HG03064 (cell line): ENCODE measurements at regions not wholly inside any gene's neighbourhood (a gene's known extent, or its start where the extent isn't known, plus 50 kb on each side); places are given as distances from the start of the nearest gene placed in this dataset.
"Not testable (repeated sequence)": the region's sequence is repeated elsewhere in the genome, so short reads cannot be mapped to it uniquely, and the experiment has no call there.

Experiments
- ATAC-seq: cut with Tn5 transposase; IDR thresholded peaks from one replicate; pipeline ENCODE4 v1.9.1; 2021; ENCODE audit warnings: low read depth; ENCODE audit not compliant: unreplicated experiment

DNA sequence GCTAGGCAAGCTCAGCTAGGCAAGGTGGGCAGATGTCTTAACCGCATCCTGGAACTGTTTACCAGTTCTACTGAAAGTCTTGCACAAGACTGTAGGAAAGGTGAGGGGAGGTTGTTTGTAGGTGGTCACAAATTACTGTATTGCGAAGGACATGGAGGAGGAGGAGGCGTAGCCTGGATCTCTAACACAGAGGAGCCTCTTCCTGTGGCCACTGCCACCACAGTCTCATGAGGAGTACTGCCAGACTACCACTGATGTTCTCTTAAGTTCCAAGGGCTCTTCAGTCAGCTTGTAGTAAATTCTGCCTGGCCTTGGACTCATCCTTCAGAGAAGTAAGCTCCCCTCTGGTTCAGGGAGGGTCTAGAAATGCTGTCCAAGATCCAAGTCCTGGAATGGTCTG, 258.6 kb downstream of the FAT4 start:
- no peak for ATAC-seq

DNA sequence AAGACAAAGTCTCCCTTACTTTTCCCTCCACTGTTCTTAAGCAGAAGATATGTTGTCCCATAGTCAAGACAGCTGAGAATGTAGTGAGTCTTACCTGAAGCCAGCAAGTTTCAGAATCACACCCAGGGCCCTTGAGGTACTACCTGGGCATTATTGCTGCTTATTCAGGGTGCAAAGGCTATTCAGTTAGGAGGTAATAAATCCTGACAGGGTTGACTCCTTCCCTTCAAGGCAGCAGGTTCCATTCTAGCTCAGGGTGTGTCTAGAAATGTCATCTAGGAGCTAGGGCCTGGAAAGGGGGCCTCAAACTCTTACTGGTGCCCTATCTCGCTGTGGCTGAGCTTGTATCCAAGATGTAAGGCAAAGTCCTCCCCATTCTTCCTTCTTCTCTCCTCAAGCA, 259.0 kb downstream of the FAT4 start:
- ATAC-seq = no peak

DNA sequence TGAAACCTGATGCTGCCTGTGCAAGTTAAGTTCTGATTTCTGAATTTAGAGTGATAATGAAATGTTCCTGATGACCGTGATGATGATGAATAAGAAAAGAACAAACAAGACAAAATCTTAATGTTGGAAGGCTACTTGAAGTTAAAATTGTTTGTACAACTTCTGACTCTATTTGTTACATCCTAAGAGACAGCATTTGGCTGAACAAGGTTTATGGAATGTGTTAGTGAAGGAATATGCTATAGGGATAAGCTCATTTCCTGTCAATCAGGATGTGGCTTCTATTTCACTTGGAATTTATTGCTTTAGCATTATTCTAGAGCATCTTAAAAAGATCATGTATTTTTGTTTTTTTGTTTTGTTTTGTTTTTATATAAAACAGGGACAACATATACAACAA, 267.5 kb downstream of the FAT4 start:
- no peak for ATAC-seq

DNA sequence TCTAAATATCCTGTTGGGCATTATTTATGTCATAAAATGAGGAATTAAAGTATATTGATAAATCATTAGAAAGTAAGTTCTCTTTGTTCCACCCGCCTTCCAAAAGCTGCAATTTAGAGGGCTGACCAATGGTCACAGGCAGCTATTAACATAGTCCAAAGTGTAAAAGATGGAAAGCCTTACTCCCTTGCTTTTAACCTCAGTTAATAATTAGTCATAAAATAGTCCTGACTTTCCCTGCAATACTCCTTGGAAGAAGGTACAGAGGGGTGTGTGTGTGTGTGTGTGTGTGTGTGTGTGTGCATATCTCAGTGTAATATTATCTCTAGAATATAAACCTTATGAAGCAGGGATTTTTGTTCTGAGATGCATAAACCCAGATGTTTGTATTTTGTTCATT, 275.4 kb downstream of the FAT4 start:
- ATAC-seq = no peak

DNA sequence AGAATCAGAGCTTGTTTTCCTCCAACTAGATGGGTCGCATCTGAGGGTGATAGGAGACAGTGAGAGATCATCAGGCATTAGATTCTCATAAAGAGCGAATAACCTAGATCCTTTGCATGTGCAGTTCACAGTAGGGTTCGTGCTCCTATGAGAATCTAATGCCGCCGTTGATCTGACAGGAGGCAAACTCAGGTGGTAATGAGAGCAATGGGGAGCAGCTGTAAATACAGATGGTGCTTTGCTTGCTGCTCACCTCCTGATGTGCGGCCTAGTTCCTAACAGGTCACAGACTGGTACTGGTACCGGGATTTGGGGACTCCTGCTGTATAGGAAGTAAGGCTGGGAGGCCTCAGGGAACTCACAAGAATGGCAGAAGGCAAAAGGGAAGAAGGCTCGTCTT, 276.5 kb downstream of the FAT4 start:
- ATAC-seq = no peak

DNA sequence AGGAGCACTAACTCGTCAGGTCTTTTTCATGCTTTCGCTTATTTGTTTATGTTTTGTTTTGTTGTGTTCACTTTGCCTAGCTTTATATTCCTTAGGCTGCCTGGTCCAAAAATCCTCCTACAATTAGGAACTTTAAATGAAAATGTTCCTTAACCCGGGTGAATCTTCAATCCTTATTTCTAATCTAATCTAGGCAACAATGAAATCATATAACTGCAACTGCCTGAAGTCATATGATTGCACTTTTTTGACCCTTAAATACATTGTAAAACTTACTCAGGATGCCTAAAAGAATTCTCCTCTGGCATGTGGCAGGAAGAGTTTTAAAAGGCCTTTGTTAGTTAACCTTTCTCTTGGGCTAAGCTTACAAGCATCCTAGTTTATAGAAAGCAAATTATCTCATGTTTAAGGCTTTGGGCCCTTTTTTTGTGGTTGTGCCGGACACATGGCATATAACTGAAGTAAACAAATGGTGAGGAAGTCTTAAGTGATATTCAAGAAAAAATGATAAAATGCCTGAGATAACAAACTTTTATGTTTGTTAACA, 279.4 kb downstream of the FAT4 start:
- ATAC-seq = no peak

DNA sequence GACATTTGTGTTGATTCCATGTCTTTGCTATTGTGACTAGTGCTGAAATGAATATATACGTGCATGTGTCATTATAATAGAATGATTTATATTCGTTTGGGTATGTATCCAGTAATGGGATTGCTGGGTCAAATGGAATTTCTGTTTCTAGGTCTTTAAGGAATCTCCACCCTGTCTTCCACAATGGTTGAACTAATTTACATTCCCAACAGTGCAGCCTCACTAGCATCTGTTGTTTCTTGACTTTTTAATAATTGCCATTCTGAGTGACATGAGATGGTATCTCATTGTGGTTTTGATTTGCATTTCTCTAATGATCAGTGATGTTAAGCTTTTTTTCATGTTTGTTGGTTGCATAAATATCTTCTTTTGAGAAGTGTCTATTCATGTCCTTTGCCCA, 291.2 kb downstream of the FAT4 start:
- ATAC-seq = not testable (repeated sequence)

DNA sequence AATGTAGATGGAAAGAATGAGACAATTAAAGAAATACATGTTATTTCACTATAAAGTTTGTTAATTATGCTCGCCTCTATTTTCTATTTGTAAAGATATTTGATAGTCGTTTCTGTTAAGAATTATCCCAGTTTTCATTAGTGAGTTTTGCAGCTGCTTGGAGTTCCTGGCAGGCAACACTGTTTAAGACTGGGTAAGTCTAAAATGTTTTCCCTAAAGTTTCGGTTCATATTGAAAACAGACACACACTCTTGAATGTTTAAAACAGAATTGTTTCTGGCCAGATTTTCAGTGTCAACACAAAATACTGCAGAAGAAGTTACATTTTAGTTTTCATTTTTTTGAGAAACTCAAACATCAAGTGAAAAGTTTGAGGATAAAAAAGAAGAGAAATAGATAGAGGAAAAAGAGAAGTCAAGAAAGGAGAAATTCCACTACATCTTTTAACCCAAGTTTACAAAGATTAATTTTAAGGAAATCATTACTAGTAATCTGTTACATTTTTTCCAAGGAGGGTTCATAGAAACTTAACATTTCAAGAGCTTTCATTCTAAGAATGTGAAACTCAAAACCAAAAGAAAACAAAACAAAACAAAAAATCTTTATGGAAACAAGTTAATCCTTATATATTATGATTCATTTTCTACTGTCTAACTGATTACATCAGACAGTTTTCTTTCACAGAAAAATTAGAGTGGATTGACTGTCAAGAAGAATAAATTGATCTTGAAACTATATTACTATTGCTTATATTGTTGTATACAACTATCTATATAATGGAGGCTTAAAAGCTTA, 305.5 kb downstream of the FAT4 start:
- ATAC-seq = no peak

DNA sequence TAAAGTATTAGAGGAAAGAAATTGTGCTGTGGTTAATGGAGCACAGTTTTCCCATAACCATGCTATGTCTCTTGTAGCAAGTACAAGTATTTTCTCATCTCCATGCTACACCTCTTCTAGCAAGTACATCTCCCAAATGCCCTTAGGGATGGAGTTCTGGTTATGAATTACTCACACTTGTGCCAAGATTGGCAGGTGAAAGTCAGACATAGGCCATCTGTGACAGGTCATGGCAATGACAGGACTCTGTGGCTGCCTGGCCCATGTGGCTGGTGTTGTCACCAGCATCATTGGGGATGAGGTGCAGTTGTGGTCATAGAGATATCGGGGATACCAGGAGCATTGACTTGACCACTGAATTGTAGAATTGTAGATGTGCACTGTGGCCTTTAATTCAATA, 310.2 kb downstream of the FAT4 start:
- ATAC-seq = no peak

DNA sequence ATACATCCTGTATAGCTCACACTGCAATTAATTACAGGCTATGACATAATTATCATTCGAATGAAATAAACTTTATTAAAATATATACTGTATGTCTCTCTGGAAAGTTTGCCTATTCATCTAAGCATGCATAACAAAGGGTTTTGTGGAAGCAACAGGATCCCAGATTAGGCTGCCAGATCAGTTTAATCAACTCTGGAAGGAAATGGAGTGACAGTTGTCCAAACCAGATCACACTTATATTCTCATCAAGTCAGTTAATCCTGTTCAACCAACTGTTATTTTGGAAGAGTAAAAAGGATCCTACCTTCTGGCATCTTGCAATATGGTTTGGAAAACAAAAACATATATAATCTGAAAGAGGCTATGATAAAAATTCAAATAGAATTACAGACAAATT, 312.2 kb downstream of the FAT4 start:
- ATAC-seq = no peak

DNA sequence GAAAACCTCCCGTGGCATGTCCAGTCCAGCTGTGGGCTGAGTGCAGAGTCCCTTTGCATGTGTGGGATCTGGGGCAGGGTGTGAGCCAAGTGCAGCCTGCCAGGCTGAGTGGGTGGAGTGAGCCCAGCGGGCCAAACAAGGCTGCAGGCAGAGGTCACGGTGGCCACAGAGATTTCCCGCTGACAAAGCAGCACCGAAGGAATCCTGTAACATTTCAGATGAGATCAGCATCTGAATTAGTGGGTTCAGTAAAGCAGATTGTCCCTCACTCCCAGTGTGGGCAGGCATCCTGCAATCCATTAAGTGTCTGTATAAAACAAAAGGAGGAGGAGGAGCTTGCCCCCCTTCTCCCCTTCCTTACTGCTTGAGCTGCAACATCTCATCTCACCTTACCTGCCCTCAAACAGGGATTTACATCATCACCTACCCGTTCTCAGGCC, 324.4 kb downstream of the FAT4 start:
- no peak for ATAC-seq

DNA sequence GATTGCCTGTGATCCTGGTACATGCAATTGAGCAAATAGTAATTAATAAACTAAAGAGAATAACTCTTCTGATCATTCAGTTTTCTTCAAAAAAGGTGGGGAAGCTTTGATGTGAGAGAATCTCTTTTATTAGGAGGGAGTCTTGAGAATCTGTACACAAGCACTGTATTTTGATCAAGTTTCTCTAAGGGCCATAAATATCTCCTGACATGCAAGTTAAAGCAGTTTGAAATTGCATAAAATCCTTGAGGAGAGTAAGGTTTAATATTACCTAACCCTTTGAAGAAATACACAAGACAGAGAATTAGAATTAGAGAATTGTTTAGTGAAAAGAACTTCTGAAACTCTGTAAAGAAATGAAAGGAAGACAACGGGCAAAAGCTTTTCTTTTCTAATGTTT, 326.9 kb downstream of the FAT4 start:
- no peak for ATAC-seq

DNA sequence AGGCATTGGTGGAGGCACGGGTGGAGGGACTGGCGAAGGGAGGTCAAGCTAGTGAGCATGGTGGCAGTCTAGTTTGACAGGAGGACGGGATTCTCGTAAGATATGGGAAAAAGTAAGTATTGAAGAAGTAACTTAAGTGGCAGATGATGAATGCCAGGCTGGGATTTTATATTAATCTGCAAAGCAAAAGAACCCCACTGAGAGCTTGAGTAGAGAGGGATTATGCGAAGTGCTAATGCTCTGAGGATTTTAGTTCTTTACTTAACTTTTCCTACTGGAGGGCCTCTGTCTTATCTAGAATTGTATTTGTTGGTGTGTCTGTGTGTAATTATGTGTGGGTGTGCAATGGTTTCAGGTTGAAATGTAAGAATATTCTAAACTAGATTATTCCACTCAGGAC, 327.9 kb downstream of the FAT4 start:
- ATAC-seq = no peak

DNA sequence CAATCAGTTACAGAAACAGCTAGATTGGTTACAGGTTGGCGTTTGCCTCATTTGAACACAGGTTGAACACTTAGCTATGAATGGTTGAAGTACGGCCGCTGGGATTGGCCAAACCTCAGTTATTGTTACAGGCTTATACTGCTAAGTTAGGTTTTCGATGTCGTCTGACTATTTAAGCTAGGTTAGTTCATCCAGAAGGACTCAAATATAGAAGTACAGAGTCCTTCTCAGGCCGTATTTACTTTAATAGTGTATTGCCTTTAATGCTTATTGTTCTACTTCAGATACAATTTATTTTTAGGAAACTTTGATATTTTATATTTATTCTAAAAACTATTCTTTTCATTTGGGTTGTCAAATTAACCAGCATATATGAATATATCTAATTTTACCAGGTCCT, 334.7 kb downstream of the FAT4 start:
- no peak for ATAC-seq

DNA sequence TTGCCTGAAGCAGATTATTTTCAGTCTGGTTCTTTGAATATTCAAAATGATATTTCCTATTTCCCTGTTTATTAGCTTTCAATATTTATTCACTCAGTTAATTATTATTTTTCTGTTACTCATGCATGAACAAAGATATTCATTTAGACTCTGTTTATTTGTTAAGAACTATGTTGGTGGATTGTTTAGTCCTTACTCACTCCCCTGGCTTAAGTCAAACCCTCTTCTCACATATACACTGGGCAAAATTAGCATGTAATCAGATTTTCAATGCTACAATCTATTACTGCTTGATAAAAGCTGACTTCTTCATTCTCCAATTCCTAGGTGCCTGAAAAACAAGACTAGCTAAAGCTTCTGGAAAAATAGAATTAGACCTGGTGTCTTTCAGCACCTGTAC, 335.8 kb downstream of the FAT4 start:
- no peak for ATAC-seq

DNA sequence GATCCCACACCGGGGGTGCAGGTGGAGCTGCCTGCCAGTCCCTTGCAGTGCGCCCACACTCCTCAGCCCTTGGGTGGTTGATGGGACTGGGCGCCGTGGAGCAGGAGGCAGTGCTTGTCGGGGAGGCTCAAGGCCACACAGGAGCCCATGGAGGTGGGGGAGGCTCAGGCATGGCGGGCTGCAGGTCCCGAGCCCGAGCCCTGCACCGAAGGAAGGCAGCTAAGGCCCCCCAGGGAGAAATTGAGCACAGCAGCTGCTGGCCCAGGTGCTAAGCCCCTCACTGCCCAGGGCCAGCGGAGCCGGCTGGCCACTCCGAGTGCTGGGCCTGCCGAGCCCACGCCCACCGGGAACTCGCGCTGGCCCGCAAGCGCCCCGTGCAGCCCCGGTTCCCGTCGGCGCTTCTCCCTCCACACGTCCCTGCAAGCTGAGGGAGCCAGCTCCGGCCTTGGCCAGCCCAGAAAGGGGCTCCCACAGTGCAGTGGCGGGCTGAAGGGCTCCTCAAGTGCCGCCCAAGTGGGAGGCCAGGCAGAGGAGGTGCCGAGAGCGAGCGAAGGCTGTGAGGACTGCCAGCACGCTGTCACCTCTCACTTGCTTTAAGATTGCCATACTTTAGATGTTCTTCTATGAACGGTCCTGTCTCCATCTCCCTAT, 337.1 kb downstream of the FAT4 start:
- ATAC-seq = not testable (repeated sequence)

DNA sequence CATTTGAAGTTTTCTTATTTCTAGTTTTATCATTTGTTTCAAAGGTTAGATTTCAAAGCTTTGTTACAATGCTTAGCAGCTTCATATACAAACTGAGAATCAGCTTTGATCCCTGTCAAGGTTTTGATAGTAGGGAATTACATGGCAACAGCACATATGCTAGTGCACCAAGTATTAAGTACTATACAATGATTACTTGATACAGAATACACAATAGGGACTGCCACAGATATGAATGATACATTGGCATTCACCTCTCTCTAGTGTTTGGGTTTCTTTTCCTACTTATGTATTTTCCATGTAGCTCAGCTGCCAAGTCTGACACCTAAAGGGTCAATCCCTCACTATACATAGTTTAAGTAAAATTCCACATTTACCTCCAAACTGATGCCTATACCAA, 344.0 kb downstream of the FAT4 start:
- no peak for ATAC-seq

DNA sequence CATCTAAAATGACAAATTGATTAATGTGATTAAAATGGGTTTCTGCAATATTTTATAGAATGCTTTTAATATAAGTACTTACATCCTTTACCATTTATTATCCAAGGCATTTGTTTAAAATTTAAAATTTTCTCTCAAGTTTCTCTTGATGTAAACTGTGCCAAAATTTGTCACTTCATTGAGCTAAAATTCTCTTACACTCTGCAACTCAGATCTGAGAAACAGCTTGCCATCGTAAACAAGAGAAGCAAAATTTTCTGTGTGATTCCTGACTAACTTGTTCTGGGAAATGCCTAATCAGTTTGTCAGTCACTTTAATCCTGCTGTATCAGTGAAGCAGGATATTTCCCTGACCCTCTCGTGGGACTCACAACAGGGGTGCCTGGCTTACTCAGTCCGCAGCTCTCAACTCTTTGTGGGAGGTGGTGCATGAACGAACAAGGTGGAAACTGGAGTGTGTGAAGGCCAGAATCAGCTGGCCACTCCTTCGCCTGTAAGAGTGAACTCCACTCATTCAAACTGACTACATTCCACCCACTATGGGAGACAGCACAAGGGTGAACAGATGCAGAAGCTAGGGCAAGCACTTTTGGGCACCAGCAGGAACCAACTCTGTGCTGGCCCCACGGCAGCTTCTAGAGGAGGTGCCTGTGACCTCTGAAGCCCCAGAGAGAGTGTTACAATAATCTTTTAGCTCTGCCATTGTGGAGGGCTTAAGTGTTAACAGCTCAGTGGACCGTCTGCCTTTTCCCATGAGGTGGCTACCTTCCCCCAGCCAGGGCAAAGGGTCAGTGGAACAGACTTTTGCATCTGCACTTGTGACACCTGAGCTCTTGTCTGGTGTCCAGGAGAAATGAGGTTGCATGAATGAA, 349.4 kb downstream of the FAT4 start:
- no peak for ATAC-seq

DNA sequence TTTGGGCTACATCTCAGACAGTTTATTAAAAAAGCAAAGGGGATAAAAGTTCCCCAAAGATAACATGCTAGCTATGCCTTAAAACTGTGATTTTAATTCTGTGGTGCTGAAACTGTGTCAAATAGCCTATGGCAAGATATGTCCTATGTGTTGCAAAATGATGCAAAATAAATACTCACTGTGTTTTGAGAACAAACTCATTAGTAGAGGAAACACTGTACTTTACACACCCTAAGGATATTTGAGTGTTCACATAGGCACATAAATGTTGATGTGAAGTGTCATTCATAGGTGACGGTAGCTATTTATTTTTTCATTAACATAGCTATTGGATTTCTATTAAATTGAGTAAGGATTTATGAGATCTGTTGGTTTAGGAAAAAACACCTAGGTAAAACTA, 351.9 kb downstream of the FAT4 start:
- no peak for ATAC-seq

DNA sequence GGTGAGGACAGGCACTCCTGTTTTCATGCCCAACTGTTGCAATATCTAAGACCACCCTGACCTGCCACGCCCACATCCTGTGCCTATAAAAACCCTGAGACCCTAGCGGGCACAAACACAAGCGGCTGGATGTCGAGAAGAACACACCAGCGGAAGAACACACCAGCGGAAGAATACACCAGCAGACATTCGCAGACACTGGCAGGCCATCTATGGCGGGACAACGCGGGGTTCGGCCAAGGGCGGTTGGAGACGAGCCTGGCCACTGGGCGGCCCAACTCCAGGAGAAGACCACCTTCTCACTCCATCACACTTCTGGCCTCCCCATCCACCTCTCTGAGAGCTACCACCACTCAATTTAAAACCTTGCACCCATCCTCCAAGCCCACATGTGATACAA, 361.4 kb downstream of the FAT4 start:
- ATAC-seq = no peak

DNA sequence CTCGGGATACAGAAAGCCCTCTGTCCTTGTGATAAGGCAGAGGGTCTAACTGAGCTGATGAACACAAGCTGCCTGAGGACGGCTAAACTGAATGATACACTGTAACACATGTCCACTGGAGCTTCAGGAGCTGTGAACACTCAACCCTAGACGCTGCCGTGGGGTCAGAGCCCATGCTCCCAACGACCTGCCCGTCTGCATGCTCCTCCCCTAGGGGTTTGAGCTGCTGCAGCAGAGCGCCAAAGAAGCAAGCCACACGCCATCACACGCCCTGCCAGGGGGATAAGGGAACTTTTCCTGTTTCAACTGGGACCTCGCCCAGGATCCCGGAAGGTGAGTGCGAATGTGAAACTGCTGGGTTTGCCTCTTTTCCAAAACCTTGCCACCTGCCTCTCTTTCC, 361.8 kb downstream of the FAT4 start:
- no peak for ATAC-seq
